Body of pancreas (tissue), 4 donors: ENCODE measurements at regions not wholly inside any gene's neighbourhood (a gene's known extent, or its start where the extent isn't known, plus 50 kb on each side); places are given as distances from the start of the nearest gene placed in this dataset.
A peak's percentile ranks its signal among the peaks of the same experiment; 100 is the strongest.

Experiments
- CTCF ChIP-seq, 7 experiments: fragments of 450-650 bp in 4 of 7; fragments of 200-600 bp in 3 of 7; sonication (generic) in 3 of 7; IDR thresholded peaks; one replicate each; pipeline ENCODE4 v1.5.1; 2016 to 2019; ENCODE audit warnings: antibody characterized with exemption in 7 of 7
- POLR2A ChIP-seq, 3 donors: fragments of 450-650 bp; IDR thresholded peaks; one replicate each; pipeline ENCODE4 v1.6.1; 2016; ENCODE audit warnings: antibody characterized with exemption in 3 of 3, mild to moderate bottlenecking in 2 of 3

- TF ChIP-seq CTCF (IDR thresholded peaks at IDR 0.05) = peak in 1 of 7 experiments; percentile 7
- no peak for TF ChIP-seq POLR2A (IDR thresholded peaks at IDR 0.05)
Measured at GRCh38 chr2:116819355-116819754, 995.1 kb upstream of the DDX18 start.
